NCI-H345 treated with DMSO at 0.1 percent for 48 hours (cell line): ENCODE measurements at regions not wholly inside any gene's neighbourhood (a gene's known extent, or its start where the extent isn't known, plus 50 kb on each side); places are given as distances from the start of the nearest gene placed in this dataset.
"Not testable (repeated sequence)": the region's sequence is repeated elsewhere in the genome, so short reads cannot be mapped to it uniquely, and the experiment has no call there.

ENCODE experiments used
- DNase-seq: peaks from one replicate; lab custom pipeline; 2025; ENCODE audit not compliant: unreplicated experiment; lab: John Stamatoyannopoulos, UW

GRCh38 chr10:33913194-33913593 is 578.7 kb upstream of the NRP1 start:
- DNase-seq: no peak

DNA sequence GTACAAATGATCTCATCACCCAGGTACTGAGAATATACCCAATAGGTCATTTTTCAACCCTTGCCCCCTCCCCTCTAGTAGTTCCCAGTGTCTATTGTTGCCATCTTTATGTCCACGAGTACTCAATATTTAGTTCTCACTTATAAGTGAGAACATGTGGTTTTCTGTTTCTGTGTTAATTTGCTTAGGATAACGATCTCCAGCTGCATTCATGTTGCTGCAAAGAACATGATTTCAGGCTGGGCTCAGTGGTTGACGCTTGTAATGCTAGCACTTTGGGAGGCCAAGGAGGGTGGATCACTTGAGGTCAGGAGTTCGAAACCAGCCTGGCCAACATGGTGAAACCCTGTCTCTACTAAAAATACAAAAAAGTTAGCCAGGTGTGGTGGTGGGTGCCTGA is 575.0 kb upstream of the NRP1 start:
- not testable (repeated sequence) for DNase-seq

GRCh38 chr10:33901166-33901565 is 566.7 kb upstream of the NRP1 start:
- DNase-seq: no peak

- no peak for DNase-seq
These were observed 566.1 kb upstream of the NRP1 start for GRCh38 chr10:33900596-33900995.

DNA sequence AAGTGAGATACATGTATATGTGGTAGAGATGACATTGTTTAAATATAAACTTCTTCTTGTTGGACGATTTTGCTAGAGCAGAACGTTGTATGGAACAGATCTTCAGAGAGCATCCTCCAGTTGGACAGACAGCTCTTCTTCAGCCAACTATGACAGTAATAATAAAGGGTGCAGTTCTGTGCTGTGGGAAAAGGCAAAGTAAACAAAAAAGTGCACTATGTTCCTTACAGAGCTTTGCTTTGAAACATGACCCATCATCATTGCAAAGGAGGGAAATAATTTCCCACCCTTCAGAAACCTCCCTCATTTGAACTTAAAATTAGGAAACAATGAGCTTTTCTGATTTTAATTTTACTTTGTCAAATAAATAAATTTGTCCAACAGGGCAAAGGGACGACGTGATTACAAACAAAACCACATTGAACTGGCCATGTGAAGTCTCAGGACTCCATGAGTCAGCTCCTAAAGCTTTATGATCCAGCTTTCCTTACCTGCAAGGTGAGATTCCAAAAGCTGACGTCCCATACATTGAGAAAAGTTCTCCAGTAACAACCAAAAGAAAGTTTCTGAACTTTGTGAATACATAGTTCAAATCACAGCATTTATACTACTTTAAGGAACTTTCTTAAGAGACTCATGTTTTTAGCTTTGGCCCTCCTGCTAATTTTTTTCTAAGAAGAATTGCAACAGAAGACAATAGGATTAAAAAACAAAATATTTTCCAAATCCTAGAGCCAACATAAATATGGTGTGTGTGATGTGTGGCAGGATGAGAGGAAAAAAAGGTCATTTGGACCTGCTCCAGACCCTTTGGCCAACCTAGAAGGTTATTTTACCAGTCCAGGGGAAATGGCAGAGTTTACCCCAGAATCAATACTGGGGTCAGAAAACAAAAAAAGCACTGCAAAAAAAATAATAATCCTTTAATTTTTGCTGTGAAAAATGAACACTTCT is 565.4 kb upstream of the NRP1 start:
- DNase-seq: no peak

- no peak for DNase-seq
These were observed 562.9 kb upstream of the NRP1 start for GRCh38 chr10:33897291-33897752.

DNA sequence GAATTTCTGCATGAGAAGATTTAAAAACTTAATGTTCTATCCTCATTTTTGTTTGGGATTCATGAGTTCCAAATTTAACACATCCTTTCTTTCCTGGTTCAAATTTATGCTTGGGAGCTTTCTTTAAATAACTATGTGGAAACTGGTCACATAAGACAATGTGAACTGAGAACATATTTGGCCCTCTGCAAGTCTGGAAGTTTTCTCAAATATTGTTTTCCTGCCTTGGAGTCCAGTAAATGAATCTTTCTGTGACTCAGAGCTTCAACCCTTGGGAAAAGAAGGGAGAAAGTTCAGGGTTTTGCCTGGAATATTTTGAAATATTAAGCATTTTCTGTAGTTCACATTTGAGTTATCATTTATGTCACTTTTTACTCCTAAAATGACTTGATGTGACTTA is 559.0 kb upstream of the NRP1 start:
- no peak for DNase-seq

GRCh38 chr10:33889371-33889770 is 554.9 kb upstream of the NRP1 start:
- DNase-seq: no peak

- no peak for DNase-seq
These were observed 552.7 kb upstream of the NRP1 start for GRCh38 chr10:33887188-33887587.

DNA sequence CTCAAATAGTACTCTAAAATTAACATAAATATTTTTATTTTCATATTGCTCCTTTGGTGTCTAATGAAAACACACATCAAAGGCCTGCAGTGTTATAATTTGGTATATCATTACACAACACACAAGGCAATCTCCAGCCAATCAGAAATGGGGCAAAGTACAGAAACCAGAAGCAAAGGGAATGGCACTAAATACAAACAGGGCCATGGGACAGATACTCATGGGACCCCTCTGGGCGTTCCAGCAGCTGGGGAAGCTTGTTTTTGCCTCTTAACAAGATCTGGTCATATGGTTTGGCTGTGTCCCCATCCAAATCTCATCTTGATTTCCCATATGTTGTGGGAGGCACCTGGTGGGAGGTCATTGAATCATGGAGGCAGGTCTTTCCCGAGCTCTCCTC is 551.8 kb upstream of the NRP1 start:
- no peak for DNase-seq

GRCh38 chr10:33884604-33885003 is 550.1 kb upstream of the NRP1 start:
- DNase-seq: no peak

DNA sequence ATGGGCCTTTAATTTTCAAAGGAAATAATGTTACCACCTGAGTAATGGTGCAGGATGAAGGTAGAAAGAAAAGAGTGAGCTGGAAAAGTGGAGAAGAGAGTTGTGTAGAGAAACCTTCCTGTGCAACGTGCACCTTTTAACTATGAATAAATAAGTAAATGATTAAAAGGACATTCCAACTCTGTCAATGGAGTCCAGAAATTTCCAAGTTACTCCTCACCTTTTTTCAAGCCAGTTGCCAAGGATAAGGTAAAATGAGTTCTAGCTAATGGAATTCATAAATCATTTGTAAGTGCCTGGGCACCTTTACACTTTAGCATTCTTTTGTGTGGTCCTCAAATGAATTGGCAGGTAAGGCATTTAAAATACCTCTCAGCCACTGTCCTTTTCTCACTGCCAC is 549.4 kb upstream of the NRP1 start:
- no peak for DNase-seq

GRCh38 chr10:33882996-33883395 is 548.5 kb upstream of the NRP1 start:
- DNase-seq: no peak

GRCh38 chr10:33880291-33880690 is 545.8 kb upstream of the NRP1 start:
- DNase-seq: no peak

DNA sequence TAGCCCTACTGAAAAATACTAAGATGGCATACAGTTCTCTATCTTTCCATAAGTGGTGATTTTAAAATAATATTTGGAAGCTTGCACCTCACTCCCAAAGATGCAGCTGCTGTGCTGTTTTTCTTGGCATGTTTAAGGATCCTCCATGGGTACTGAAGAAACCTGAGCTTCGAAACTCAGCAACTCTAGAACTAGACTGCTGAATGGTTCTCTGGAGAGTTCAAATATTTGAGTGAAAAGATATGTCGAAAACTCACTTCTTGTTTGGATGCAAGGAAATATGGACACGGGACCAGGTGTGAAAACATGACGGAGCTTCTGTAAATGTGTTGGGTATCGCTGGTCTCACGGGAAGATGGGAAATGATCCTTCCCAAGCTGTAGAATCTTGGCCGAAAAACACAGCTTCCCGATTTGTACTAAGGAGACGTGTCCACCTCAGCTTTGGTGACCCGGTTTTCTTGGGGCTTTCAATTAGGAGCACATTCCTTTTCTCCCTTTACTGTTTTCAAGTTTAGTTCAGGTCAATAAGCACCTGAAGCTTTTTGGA is 543.8 kb upstream of the NRP1 start:
- no peak for DNase-seq

- DNase-seq: no peak
These were observed 542.3 kb upstream of the NRP1 start for GRCh38 chr10:33876584-33877400.

DNA sequence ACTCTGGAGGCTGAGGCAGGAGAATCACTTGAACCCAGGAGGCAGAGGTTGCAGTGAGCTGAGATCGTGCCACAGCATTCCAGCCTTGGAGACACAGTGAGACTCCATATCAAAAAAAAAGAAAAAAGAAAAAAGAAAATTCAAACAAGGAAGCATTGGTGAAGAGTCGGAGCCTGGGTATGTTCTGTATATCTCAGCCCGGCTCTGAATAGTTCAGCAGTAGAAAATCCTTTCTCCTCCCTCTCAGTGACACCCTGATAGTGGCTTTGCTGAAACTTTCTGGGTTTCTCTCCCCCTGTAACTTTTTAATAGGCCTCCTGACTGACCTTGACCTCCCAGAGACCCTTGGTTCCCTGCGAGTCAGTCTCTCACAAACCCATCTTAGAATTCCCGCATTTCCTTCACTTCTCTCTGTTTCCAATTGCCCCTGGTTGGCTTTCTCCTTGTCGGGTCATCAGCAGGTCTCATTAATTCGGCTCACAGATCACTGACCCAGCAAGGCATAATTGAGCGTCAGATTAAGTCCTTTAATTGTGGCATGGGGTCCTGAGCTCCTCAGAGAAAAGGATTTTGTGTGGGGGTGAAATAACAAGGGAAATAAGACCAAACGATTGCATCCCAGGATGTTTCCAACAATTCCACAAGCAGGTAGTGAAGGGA is 541.6 kb upstream of the NRP1 start:
- no peak for DNase-seq

GRCh38 chr10:33871061-33871956 is 536.8 kb upstream of the NRP1 start:
- DNase-seq: no peak

DNA sequence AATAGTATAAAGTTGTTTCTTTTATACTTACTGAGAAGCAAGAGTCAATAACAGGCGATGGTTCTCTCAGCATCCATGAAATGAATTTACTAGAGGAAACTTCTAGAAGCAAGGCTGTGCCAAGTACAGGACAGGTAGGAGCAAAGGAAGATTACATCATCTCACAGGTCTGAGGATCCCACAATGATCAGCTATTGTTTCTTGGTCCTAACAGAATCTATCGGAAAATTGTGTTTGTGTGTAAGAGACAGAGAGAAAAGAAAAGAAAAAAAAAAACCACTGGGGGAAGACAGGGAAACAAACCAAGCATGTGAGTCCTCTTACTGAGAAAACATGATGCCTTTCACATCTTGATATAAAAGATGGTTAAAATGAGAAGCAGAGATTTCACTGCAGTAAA is 535.0 kb upstream of the NRP1 start:
- DNase-seq: no peak

DNA sequence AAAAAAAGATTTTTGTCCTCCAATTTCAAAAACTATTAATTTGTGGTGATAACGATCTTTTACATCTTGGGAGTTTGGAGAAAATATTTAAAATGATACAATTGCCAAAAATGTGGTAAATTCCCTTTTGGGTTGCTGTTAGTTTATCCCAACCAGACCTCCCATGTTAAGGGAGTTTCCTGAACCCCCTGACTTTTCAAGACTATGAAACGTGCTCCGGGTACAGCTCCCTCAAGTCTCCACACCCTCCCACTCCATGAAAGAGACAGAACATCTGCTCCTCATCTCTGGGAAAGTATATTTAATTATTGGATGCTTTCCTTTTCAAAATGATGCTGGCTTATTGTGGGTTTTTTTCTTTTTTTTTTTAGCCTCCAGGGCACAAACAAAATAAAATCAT is 534.6 kb upstream of the NRP1 start:
- no peak for DNase-seq
